SK-N-MC (cell line): ENCODE measurements at regions not wholly inside any gene's neighbourhood (a gene's known extent, or its start where the extent isn't known, plus 50 kb on each side); places are given as distances from the start of the nearest gene placed in this dataset.

ENCODE experiments used
- DNase-seq: peaks from one replicate; pipeline ENCODE4 v3.0.0-alpha.2; 2011; ENCODE audit warnings: low read depth, low spot score
- H3K27ac ChIP-seq: fragments of 200-600 bp; sonication (generic); 2 replicates; pipeline ENCODE4 v1.5.1; 2016; ENCODE audit warnings: mixed run types
- H3K36me3 ChIP-seq: fragments of 200-600 bp; sonication (generic); 2 replicates; pipeline ENCODE4 v1.6.1; 2017; ENCODE audit warnings: antibody characterized with exemption, low read length, mixed read lengths; ENCODE audit not compliant: insufficient read depth
- H3K4me3 ChIP-seq: fragments of 200-600 bp; sonication (generic); 2 replicates; pipeline ENCODE4 v1.5.1; 2016
- H3K9ac ChIP-seq: fragments of 200-600 bp; sonication (generic); 2 replicates; pipeline ENCODE4 v1.8.0; 2017; ENCODE audit warnings: mixed run types, mixed read lengths; ENCODE audit not compliant: insufficient read length
- H3K9me3 ChIP-seq: fragments of 200-600 bp; sonication (generic); 2 replicates; pipeline ENCODE4 v1.6.1; 2017; ENCODE audit warnings: low read depth, mild to moderate bottlenecking, antibody characterized with exemption, low read length, moderate library complexity, mixed read lengths
- EZH2 ChIP-seq: fragments of 200-600 bp; sonication (generic); IDR thresholded peaks from one replicate; pipeline ENCODE4 v1.6.1; 2017; ENCODE audit warnings: antibody characterized with exemption
- FOXP2 ChIP-seq: optimal IDR thresholded peaks from 2 replicates; pipeline ENCODE3; 2011; ENCODE audit warnings: mild to moderate bottlenecking, moderate library complexity; ENCODE audit not compliant: insufficient read depth; ENCODE audit errors: extremely low read length, control extremely low read depth
- POLR2AphosphoS5 ChIP-seq: IDR thresholded peaks from 2 replicates; pipeline ENCODE4 v1.6.1; 2012; ENCODE audit warnings: mild to moderate bottlenecking, low read depth, low read length, borderline replicate concordance

GRCh38 chr4:8735236-8736089, 136.2 kb downstream of the HMX1 start:
- H3K9ac ChIP-seq: no peak overlapping the region
- TF ChIP-seq POLR2AphosphoS5 (no peak), FOXP2 (no peak), EZH2 (no peak)
- no peaks in the 10 kb centered on the region for H3K36me3 ChIP-seq
- H3K9me3 ChIP-seq: no peaks in the 10 kb centered on the region
- no peak for DNase-seq
- no peak overlapping the region for H3K4me3 ChIP-seq
- no peak overlapping the region for H3K27ac ChIP-seq

- Histone ChIP-seq H3K4me3 (no peak overlapping the region), H3K9me3 (no peaks in the 10 kb centered on the region), H3K36me3 (no peaks in the 10 kb centered on the region), H3K9ac (no peak overlapping the region), H3K27ac (no peak overlapping the region)
- TF ChIP-seq POLR2AphosphoS5 (no peak), EZH2 (no peak), FOXP2 (no peak)
- no peak for DNase-seq
Observed at GRCh38 chr4:8732681-8733243, 138.9 kb downstream of the HMX1 start.

GRCh38 chr4:8732092-8732491, 139.5 kb downstream of the CPZ start:
- H3K36me3 ChIP-seq: no peaks in the 10 kb centered on the region
- no peak overlapping the region for H3K27ac ChIP-seq
- no peak for DNase-seq
- TF ChIP-seq EZH2 (no peak), FOXP2 (no peak), POLR2AphosphoS5 (no peak)
- no peaks in the 10 kb centered on the region for H3K9me3 ChIP-seq
- no peak overlapping the region for H3K4me3 ChIP-seq
- no peak overlapping the region for H3K9ac ChIP-seq

- Histone ChIP-seq H3K27ac (no peak overlapping the region), H3K4me3 (no peak overlapping the region), H3K9ac (no peak overlapping the region), H3K9me3 (no peaks in the 10 kb centered on the region), H3K36me3 (no peaks in the 10 kb centered on the region)
- no peak for DNase-seq
- no peak for TF ChIP-seq POLR2AphosphoS5
- no peak for TF ChIP-seq FOXP2
- no peak for TF ChIP-seq EZH2
Observed at GRCh38 chr4:8731364-8731763, 138.8 kb downstream of the CPZ start.

GRCh38 chr4:8730681-8731080, 138.1 kb downstream of the CPZ start:
- H3K4me3 ChIP-seq: no peak overlapping the region
- TF ChIP-seq POLR2AphosphoS5 (no peak), FOXP2 (no peak), EZH2 (no peak)
- H3K9me3 ChIP-seq: no peaks in the 10 kb centered on the region

DNA sequence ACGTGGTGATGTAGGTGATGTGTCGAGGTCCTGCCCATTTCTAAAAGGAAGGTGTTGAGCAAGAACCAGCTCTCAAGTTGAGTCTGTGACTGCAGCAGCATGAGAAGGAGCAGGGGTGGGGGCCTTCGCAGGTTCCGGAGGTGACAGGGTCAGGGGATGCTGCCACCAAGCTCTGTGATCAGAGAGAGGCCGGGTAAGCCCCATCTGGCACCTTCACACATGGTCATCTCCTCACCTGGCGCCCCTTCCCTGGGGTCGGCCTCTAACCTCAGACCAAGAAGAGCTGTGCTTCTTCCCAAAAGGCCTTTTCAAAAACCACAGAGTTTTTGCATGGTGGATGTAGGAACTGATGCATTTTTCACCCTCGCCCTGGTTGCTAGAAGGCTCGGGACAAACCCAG, 137.6 kb downstream of the CPZ start:
- DNase-seq: no peak
- Histone ChIP-seq H3K27ac (no peak overlapping the region), H3K9me3 (no peaks in the 10 kb centered on the region), H3K9ac (no peak overlapping the region), H3K36me3 (no peaks in the 10 kb centered on the region), H3K4me3 (no peak overlapping the region)
- TF ChIP-seq POLR2AphosphoS5 (no peak), EZH2 (no peak), FOXP2 (no peak)

More at GRCh38 chr4:8730681-8731080, 138.1 kb downstream of the CPZ start:
- no peak for DNase-seq
- H3K27ac ChIP-seq: no peak overlapping the region
- H3K36me3 ChIP-seq: no peaks in the 10 kb centered on the region
- no peak overlapping the region for H3K9ac ChIP-seq

- Histone ChIP-seq H3K9me3 (no peaks in the 10 kb centered on the region), H3K9ac (no peak overlapping the region), H3K36me3 (no peaks in the 10 kb centered on the region), H3K27ac (no peak overlapping the region), H3K4me3 (no peak overlapping the region)
- TF ChIP-seq FOXP2 (no peak), POLR2AphosphoS5 (no peak), EZH2 (no peak)
- DNase-seq: no peak
Observed at GRCh38 chr4:8729408-8730149, 137.0 kb downstream of the CPZ start.
